NCI-H510A (cell line): ENCODE measurements at regions not wholly inside any gene's neighbourhood (a gene's known extent, or its start where the extent isn't known, plus 50 kb on each side); places are given as distances from the start of the nearest gene placed in this dataset.

Source experiments
- DNase-seq: peaks from one replicate; lab custom pipeline; 2025; lab: John Stamatoyannopoulos, UW

DNA sequence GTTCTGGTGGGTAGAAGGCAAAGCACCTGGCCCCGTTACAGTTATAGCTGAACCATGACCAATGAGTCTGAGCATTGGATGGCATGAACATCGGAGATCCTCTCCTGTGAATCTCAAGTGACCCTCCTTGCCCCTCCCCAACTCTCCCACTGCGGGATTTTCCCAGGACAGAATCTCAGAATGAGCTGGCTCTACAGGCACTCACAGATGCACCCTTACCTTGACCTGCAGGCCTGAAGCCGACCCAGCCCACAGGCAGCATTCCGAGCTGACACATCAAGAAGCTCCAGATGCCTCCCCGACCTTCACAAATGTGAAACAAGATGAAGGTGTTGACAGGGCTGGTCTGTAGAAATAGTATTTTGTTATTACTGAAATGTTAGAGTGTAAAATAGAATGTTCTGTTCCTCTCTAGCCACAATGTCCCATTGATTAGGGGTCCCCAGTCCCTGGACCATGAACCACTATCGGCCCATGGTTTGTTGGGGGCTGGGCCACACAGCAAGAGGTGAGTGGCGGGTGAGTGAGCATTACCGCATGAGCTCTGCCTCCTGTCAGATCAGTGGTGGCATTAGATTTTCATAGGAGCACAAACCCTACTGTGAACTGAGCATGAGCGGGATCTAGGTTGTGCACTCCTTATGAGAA, 263.4 kb downstream of the AUH start:
- no peak for DNase-seq

DNA sequence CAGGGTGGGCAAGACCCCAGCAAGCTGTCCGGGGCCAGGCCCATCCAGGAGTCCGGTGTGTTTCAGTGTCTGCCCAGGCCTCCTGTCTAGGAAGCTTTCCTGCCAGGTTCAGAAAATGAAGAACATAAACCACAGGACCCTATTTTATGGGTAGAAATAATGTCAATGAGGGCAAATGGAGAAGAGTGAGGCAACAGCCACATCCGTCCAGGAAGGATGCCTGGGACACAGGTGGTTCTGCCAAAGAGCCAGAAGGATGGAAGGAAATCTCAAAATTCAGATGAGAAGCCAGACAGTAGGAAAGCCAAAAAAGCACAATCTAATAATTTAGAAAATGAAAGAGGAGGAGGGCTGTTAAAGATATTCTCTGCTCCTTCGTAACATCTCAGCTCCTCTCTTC, 262.3 kb downstream of the AUH start:
- no peak for DNase-seq

DNA sequence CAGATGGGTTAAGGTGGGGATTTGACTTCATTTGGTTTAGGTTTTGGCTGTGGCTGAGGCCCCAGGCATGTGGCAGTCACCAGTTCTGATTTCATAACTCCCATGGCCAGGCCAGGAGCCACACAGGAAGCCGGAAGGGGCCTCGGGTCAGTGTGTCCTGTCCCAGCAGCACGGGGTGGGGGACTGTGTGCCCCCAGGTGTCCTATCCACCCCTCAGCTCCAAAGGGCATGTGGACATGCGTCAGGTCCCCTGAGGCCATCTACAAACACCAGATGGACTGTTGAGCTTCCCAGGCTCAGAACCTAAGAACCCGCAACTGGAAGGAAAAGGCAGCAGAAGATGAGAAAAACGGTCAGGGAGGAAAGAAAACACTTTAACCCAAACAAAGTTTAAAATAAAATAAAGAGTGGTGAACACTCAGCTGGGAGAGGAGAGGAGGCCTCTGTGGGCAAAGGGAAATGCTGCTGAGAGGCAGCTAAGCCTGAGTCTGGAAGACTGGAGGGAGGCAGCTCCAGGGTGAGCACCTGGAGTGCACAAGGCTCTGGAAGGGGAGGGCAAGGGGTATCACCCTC, 260.8 kb downstream of the AUH start:
- no peak for DNase-seq

DNA sequence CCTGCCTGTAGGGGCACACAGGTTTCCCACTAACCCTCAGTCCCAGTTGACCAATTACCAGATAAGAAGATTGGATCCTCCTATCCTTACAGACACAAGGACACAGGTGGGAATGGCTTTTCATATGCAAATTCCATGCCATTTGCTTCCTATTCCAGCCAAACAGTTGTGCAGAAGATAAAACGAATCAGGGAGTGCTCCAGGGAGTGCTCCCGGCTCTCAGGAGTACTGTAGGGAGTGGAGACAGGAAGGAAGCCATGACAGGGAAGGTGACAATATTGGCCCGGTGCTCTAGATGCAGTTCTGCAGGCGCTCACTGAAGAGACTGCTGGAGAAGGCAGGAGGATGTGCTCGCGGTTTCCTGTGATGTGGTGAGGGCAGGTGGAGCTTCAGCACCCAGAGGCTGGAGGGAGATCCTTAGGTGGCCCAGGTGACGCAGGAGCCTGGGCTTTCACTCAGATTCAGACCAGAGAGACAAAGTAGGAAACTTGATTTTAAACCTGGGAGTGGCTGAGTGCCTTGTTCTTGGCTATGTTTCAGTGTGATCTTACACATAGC, 260.0 kb downstream of the AUH start:
- peak; percentile 57 for DNase-seq

DNA sequence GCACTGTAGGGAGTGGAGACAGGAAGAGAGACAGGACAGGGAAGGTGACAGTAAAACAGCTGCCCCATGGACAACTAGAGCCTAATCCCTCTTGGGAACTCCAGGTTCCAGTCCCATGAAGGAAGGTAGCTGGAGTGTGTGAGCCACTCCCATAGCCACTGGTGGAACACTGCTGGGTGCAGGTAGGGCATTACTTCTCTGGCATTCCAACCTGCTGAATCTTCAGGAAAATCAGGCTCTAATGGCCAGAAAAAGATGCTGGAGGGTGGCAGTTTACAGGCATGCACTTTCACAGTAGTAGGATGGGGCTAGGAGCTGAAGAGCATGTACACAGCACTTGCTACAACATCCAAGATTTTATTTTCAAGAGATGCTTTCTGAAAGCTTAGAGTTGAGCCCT, 259.4 kb downstream of the AUH start:
- no peak for DNase-seq

DNA sequence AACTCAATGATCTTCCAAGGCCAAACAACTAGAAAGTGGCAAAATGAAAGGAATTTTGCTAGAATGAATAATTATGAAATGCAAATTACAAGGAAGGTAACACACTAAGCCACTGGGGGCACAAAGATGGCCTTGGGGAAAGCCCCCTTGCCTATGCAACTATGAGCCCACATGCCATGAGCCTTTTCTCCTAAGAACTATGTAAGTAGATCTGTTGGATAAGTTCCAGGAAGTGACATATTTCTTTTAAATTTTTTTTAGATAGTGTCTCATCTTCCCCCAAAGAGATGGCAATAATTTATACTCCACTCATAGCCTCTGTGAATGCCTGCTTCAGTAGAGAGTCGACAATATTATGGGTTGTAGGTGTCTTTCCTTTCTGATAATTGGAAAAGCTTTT, 257.8 kb downstream of the AUH start:
- DNase-seq = no peak

DNA sequence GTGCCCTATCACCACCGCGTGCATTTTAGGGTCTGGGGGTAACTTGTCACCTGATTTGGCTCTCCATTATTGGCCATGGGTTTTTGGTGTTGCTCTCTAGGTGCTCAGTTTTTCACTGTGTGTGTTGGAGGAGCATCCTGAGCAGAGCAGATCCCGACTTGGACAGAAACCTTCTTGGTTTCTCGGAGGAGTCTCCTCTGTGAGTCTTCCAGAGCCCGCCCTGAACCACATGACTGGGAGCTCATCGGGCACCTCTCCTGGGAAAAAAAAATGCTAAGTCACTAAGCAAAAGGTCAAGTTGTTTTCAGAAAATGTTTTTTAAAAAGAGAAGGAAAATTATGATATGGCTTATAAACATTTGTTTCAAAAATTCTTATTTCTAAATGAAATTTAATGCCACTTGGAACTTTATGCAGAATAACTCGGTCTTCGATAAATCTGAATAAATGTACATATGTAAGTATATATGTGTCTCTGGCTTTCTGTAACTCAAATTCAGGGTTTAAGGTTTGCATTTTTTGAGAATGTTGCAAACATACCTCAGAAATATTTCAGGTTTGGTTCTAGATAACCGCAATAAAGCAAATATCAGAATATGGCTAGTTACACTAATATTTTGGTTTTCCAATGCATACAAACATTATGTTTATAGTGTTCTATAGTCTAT, 255.2 kb downstream of the AUH start:
- no peak for DNase-seq

DNA sequence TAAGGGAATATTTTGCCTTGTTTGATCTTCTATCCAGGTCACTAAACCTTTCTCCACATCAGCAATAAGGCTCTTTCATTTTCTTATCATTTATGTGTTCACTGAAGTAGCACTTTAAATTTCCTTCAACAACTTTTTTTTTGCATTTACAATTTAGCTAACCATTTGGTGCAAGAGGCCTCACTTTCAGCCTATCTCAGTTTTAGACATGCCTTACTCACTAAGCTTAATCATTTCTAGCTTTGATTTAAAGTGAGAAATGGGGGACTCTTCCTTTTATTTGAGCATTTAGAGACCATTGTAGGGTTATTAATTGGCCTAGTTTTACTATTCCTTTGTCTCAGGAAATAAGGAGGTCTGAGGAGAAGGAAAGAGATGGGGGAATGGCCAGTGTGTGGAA, 250.5 kb downstream of the AUH start:
- no peak for DNase-seq

DNA sequence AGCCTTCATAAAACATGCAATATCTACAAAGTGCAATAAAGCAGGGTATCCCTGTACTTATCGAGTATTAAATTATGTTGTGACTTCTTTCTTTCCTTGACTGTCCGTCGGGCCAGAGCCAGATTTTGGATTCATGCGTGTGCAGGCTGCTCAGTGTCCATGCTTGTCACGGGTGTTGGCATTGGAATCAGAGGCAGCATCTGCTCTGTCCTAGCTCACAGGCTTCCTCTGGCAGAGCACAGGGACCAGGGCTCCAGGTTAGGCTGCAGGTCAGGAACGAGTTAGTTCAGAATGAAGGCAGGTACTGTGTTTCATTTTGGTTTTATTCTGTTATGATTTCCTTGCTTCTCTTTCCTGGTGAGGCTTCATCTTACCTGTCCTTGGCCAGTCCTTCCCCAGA, 249.8 kb downstream of the AUH start:
- DNase-seq = no peak

DNA sequence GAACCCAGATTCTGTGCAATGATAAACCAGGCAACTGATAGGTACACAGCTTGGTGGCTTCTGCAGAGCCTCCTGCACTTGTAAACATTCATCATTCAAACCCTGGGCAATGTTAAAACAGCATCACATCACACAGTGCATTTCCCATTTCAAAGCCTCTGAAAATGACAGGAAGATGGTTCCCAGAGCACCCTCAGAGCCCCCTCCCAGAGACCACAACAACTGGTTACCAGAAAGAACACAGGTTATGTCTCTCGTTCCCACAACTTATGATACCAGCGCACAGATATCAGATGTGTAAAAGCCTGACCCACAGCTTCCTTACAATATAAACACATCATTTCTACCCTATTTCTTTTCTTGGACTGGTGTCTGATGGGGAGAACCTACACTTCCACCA, 248.7 kb downstream of the AUH start:
- DNase-seq = no peak

DNA sequence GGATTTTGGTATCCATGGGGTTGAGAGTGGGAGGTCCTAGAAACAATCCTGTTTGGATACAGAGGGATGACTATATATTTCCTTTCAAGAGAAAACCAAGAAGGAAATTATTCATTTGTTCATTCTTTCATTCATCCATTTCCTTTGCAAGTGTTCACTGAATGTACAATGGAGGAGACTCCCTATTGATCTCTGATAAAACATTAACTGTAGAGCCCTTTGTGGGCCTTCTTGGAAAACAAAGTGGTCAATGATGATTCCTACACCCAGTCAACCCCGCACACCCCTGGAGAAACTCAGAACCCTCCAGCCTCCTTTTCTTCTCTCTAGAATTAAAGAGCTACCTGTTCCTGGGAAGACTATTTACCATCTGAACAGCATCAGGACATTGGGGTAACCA, 247.3 kb downstream of the AUH start:
- DNase-seq = no peak

DNA sequence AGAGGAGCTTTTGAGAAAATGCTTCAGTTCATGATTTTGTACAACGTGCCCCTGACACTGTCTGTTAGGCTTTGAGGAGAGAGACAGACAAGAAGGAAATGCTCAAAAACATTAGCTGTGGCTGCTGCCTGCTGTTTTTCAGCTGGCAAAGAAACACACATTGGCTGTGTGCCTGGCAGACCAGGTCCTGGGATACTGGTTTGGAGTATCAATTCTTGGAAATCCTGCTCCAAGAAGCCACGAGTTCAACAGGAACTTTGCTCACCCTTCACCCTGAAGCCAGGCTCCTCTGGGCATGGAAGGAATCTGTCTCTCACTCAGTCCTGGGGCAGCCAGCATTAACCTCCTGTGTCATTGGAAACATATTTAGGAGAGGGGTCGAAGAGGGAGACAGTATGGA, 245.5 kb downstream of the AUH start:
- DNase-seq = no peak

DNA sequence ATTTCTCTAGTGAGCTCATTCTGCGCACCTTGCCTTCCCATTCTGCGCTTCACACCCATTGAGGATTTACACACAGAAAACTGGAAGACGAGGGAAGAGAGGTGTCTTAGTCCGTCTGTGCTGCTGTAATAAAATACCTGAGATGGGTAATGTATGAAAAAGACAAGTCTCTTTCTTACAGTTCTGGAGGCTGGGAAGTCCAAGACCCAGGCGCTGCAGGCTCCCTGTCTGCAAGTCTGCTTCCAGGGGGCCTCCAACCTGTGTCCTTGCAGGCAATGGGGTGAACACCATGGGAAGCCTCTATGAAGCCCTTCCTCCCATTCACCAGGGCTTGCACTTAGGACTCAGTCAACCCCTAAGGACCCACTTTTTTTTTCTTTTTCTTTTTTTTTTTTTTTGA, 245.0 kb downstream of the AUH start:
- no peak for DNase-seq

DNA sequence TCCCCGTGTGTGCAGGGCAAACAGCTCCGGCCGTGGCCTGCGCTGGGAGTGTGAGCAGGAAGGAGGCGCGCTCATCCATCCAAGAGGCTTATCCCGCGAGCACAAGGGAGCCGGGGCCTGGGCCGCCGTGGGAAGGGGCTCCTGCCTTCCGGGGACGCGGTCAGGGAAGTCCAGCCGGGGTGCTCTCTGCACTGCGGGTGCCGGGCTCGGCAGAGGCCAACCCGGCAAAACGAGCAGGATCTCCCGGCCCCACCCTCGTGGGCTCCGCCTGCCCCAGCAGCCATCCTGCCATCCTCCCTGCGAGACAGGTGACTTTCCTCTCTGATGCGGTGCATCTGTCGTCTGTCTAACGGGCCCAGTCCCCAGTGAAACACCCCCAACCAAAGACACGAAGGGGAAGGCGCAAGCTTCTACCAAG, 244.2 kb downstream of the AUH start:
- DNase-seq = no peak

DNA sequence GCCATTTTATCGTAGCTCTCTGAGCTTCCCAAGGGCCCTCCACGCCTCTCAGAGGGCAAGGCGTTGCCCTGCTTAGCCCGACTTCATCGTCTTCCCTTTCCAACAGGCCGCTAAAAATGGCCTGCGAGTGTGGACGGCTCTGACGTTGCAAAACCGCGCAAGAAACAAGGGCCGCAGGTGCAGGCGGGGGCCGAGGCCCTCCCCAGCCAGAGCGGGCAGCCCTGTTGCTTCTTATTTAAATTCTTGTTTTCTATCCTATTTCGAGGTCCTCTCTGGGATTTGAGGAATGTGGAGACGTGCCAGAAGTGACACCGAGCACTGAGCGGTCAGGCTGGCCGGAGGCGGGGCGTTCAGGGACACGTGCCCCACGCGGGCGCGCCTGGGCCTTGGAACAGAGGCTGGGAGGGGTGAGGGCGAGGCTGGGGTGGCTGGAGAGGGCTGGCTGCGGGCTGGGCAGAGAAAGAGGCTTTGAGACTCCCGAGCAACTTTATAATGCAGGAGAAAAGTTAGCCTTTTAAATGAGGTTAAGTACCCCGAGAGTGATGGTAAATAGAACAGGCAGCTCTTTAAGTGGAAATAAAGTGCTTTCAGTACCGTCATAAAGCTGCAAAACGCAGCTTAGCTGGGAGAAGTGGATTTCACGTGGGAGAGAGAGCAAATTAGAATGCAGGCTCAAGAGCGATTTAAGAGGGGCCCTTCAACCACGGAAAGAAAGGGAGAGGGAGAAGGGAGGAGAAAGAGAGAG, 243.6 kb downstream of the AUH start:
- DNase-seq = peak; percentile 86

DNA sequence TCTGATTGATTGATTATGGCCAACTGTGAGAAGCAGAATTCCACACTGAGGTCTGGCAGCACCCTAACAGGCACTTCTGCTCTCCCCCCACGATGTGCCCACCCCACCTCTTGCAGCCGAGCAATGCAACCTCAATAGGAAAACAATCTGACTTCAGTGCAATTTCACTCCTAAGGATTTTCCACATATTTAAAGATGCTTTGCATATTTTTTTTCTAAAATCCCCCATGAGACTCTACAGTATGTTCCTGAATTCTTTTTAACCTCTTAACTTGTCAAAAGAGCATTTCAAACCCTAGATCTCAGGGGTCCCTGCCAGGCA, 243.1 kb downstream of the AUH start:
- DNase-seq = no peak

DNA sequence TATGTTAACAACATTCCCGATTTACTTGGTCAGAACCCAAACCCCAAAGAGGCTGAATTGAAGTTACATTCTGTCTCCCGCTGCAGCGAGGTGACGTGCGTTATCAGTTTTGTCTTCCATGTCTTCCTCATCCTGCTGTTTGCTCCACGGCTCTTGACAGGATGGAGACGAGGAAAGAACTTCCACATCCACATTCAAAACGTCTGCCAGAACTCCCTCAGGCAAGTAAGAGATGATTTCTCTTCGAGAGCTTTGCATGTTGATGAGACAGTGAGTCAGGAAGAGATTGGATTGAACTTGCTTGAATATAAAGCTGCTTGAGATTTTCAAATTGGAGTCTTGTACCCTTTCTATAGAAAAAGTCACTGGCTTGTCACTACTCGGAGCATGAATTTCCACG, 242.6 kb downstream of the AUH start:
- no peak for DNase-seq

DNA sequence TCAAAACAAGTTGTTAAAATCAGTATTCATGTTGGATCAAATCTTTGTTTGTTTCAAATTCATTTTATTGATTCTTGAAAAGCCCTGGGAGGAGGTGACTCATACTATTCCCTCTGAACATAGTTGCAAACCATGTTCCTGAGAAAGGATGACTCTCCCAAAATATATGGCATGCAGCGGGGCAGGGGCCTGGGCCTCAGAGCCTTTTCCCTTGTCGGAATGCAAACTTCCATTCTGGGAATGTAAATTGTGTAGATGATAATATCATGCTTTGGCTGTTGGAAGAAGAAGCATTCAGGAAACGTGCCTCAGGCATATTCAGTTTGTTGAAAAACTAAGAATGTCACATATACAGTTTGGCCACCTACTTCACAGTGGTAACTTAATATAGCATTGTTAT, 242.0 kb downstream of the AUH start:
- no peak for DNase-seq

DNA sequence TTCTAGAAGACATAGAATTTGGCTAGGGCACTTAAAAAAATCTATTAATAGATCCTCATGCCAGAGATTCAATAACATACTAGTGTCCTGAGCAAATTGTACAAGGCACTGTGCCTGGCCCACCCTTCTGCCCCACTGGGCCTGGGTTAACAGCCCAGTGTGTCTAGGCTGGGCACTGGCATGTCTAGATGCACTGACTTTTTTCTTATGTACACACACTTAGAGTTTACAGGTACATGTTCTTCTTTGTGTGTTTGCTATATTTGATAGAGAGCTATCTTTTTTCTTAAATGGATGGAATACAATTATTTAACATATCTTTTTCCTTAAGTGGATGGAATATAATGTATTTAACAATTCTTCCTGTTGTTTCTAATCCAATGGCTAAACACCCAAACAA, 241.5 kb downstream of the AUH start:
- DNase-seq = no peak

DNA sequence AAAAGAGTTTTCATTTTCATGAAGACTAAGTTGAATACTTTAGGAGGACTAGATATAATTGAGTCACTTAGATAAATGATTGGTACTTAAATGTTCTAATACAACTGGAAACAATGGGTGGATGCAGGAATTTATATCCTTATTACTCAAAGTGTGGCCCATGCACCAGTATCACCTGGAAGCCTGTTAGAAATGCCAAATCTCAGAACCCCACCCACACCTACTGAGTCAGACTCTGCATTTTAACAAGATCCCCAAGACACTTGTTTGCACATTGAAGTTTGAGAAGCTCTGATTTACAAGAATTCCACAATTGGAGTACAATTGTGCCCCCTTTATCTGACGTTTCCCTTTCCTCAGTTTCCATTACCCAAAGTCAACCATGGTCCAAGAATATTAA, 239.0 kb downstream of the AUH start:
- DNase-seq = no peak

DNA sequence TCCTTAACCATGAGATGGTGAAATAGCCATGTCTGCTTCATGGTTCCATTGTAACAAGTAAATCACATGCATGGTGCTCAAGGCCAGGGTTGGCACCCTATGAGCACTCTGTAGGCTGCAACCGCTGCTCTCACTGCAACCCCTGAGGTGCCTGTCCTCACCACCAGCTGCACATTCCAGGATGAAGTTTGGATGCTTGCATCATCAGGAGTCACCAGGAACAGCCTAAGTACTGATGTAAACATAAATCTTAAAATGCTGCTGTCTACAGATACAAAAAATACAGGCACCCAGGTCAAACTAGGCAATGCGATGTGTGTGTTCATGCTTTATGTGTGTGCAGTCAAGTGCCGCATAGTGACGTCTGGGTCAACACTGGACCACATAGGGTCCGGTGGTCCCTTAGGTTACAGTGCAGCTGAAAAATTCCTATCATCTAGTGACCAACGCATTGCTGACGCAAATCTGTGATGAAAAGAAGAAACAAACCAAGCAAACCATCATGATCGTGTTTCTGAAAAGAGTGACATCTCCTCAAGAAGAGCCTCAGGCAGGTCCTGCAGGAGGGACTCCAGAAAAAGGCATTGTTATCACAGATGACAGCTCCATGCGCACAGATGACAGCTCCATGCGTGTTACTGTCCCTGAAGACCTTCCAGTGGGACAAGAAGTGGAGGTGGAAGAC, 234.8 kb downstream of the AUH start:
- no peak for DNase-seq

DNA sequence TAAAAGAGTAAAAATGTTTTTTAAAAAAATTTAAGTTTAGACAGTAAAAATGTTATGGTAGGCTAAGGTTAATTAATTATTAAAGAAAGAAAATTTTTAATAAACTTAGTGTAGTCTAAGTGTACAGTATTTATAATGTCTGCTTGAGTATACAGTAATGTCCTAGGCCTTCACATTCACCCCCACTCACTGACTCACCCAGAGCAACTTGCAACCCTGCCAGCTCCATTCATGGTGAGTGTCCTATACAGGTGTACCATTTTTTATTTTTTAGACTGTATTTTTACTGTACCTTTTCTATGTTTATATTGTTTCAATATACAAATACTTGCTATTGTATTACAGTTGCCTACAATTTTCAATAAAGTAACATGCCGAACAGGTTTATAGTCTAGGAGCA, 234.1 kb downstream of the AUH start:
- DNase-seq = no peak
